Thymus (tissue), 11 donors: ENCODE measurements at regions not wholly inside any gene's neighbourhood (a gene's known extent, or its start where the extent isn't known, plus 50 kb on each side); places are given as distances from the start of the nearest gene placed in this dataset.

Experiments used
- DNase-seq, 9 donors: peaks; one replicate each; pipeline ENCODE4 v3.0.0-alpha.2; 2013; ENCODE audit warnings: low spot score in 9 of 9, low read depth in 6 of 9, missing footprints in 1 of 9
- H3K27ac ChIP-seq, 2 donors: one replicate each; pipeline ENCODE4 v1.5.1; 2013; ENCODE audit warnings: control low read depth in 1 of 2, low read depth in 1 of 2, low read length in 1 of 2, mild to moderate bottlenecking in 1 of 2, moderate library complexity in 1 of 2
- H3K27me3 ChIP-seq, 2 donors: one replicate each; pipeline ENCODE4 v1.5.1; 2013; ENCODE audit warnings: low read length in 1 of 2; ENCODE audit not compliant: control insufficient read depth in 2 of 2, insufficient read depth in 1 of 2
- H3K36me3 ChIP-seq, 2 donors: one replicate each; pipeline ENCODE4 v1.5.1; 2013; ENCODE audit warnings: low read length in 1 of 2, mild to moderate bottlenecking in 1 of 2, moderate library complexity in 1 of 2; ENCODE audit not compliant: control insufficient read depth in 2 of 2, insufficient read depth in 2 of 2
- H3K4me1 ChIP-seq, 2 donors: one replicate each; pipeline ENCODE4 v1.5.1; 2013; ENCODE audit warnings: low read length in 2 of 2; ENCODE audit not compliant: control insufficient read depth in 2 of 2, insufficient read depth in 2 of 2
- H3K4me3 ChIP-seq, 2 donors: one replicate each; pipeline ENCODE4 v1.5.1; 2013; ENCODE audit warnings: low read length in 2 of 2, control low read depth in 1 of 2, mild to moderate bottlenecking in 1 of 2
- H3K9me3 ChIP-seq, 2 donors: one replicate each; pipeline ENCODE4 v1.5.1; 2013; ENCODE audit warnings: low read length in 1 of 2, mild to moderate bottlenecking in 1 of 2; ENCODE audit not compliant: control insufficient read depth in 2 of 2, insufficient read depth in 1 of 2
- WGBS: extraction: QIAGEN DNeasy Blood & Tissue Kit; methylation state at CpG from one replicate; pipeline ENCODE4 v1.1.7; 2013; 5-methylcytosine and 5-hydroxymethylcytosine counted together
- donor health status: healthy.

GRCh38 chr10:123320091-123320490 lies 165.9 kb downstream of the BUB3 start:
- Histone ChIP-seq H3K4me1 (no peaks in the 10 kb centered on the region), H3K4me3 (no peak overlapping the region), H3K9me3 (no peaks in the 10 kb centered on the region), H3K27ac (no peak overlapping the region), H3K27me3 (no peaks in the 10 kb centered on the region), H3K36me3 (no peaks in the 10 kb centered on the region)
- 83% methylated on average over 3 of the region's 3 CpGs for WGBS
- no peak for DNase-seq

DNA sequence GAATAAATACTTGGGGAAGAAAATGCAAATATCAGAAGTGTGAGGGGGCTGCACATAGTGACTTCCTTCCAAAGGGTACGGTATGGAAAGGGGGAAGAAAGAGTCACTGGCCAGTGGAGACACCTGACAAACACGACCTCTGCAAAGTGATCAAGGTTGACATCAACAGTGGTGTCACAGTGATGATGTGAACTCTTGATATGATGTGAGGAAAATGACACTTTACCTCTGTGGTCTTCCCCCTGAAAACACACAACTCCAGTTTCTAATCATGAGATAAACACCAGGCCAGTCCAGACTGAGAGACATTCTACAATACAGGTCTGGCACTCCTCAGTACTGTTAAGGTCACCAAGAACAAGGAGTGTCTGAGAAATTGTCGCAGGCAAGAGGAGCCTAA lies 169.7 kb downstream of the BUB3 start:
- Histone ChIP-seq H3K4me3 (no peak overlapping the region), H3K27me3 (no peaks in the 10 kb centered on the region), H3K27ac (no peak overlapping the region), H3K4me1 (no peaks in the 10 kb centered on the region), H3K36me3 (no peaks in the 10 kb centered on the region), H3K9me3 (no peaks in the 10 kb centered on the region)
- DNase-seq, result no peak
- WGBS, result 81% methylated on average over 3 of the region's 3 CpGs

GRCh38 chr10:123325663-123326190 lies 171.5 kb downstream of the BUB3 start:
- no peak for DNase-seq

GRCh38 chr10:123326674-123327073 lies 172.5 kb downstream of the BUB3 start:
- no peaks in the 10 kb centered on the region for H3K9me3 ChIP-seq
- no peak for DNase-seq
- no peak overlapping the region for H3K4me3 ChIP-seq
- H3K27ac ChIP-seq, result no peak overlapping the region
- WGBS, result 95% methylated on average over 1 of the region's 1 CpG
- H3K4me1 ChIP-seq, result no peaks in the 10 kb centered on the region
- H3K27me3 ChIP-seq, result no peaks in the 10 kb centered on the region
- H3K36me3 ChIP-seq, result no peaks in the 10 kb centered on the region

More at GRCh38 chr10:123325663-123326190, 171.5 kb downstream of the BUB3 start:
- WGBS, result 92% methylated on average over 2 of the region's 2 CpGs
- Histone ChIP-seq H3K27me3 (no peaks in the 10 kb centered on the region), H3K4me1 (no peaks in the 10 kb centered on the region), H3K4me3 (no peak overlapping the region), H3K27ac (no peak overlapping the region), H3K9me3 (no peaks in the 10 kb centered on the region), H3K36me3 (no peaks in the 10 kb centered on the region)

DNA sequence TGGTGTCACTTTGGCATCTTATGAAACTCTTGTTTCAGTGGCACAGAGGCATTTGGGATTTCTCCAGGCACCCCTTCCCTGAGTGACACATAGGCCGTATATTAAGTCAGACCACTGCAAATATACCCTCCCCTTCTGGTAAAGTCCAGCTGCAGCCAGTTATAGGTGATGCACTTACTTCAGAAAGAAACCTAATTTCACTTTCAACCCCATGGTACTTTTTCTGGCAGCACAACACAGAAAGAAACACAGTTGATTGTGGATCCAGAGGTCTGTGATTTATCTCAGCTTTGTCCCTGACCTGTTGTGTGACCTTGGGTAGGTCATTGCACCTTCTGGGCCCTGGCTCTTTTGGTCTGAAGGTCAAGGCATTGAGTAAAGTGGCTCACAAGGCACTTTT lies 173.2 kb downstream of the BUB3 start:
- Histone ChIP-seq H3K4me1 (no peaks in the 10 kb centered on the region), H3K9me3 (no peaks in the 10 kb centered on the region), H3K27me3 (no peaks in the 10 kb centered on the region), H3K27ac (no peak overlapping the region), H3K36me3 (no peaks in the 10 kb centered on the region), H3K4me3 (no peak overlapping the region)
- DNase-seq, result no peak
- 98% methylated on average over 1 of the region's 1 CpG for WGBS

- H3K27ac ChIP-seq, result no peak overlapping the region
- 94% methylated on average over 2 of the region's 2 CpGs for WGBS
- H3K4me3 ChIP-seq, result no peak overlapping the region
- H3K4me1 ChIP-seq, result no peaks in the 10 kb centered on the region
- no peaks in the 10 kb centered on the region for H3K9me3 ChIP-seq
- no peak for DNase-seq
- H3K27me3 ChIP-seq, result no peaks in the 10 kb centered on the region
- H3K36me3 ChIP-seq, result no peaks in the 10 kb centered on the region
These were observed 173.7 kb downstream of the BUB3 start for GRCh38 chr10:123327896-123328295.

GRCh38 chr10:123331438-123331837 lies 177.2 kb downstream of the BUB3 start:
- DNase-seq, result no peak
- H3K36me3 ChIP-seq, result no peaks in the 10 kb centered on the region
- 91% methylated on average over 4 of the region's 4 CpGs for WGBS
- H3K27me3 ChIP-seq, result no peaks in the 10 kb centered on the region
- H3K4me3 ChIP-seq, result no peak overlapping the region
- no peak overlapping the region for H3K27ac ChIP-seq
- no peaks in the 10 kb centered on the region for H3K9me3 ChIP-seq
- no peaks in the 10 kb centered on the region for H3K4me1 ChIP-seq

DNA sequence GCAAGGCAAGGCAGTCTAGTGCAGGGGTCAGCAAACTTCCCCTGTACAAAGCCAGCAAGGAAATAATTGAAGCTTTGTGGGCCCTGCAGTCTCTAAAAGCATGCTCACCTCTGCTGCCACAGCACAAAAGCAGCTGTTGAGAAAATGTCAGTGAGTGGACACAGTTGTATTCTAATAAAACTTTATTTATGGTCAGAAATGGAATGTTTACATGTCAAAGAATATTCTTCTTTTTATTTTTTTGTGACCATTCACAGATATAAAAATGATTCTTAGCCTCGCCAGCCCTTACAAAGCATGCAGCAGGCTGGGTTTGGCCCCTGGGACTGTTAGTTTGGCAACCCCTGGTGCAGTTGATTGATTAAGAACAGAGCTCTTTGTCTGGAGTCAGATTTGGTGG lies 192.4 kb downstream of the BUB3 start:
- Histone ChIP-seq H3K4me1 (no peaks in the 10 kb centered on the region), H3K4me3 (no peak overlapping the region), H3K27me3 (no peaks in the 10 kb centered on the region), H3K27ac (no peak overlapping the region), H3K9me3 (no peaks in the 10 kb centered on the region), H3K36me3 (no peaks in the 10 kb centered on the region)
- WGBS, result 98% methylated on average over 1 of the region's 1 CpG
- no peak for DNase-seq

DNA sequence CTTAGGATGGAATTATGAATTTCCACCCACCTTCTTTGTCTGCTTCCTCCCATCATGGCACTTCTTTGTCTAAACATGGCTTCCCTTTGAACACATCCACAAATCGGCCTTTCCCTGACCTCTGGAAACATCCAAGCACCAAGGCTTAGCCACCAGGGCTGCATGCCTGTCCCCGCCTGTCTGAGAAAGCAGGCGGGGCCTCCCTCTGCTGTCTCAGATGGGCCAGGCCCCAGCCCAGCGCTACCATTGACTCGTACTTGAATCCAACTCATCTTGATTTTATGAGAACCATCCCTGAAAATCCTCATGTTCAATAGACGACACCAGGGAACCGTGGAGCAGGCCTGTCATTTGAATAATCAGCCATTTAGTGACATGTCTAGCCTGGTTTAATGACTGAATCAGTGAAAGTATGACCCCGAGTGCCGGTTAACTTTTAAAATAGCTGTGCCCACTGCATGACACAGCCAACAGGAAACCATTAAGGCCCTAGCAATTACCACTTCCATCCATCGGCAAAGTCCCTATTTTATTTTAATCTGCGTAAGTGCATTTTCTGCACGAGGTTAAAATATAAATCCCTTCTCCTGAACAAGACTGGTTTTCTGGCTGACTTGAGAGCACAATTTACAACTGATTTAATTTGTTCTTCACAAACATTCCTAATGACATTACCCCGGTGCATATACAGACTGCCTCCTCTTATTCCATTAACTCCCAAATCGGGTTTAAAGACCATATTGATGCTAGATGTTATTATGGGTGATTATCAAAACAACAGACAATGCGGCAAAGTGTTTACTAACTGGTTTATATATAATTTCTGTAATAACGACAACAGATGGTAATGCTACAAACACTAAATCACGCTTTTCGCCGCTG lies 194.7 kb downstream of the BUB3 start:
- Histone ChIP-seq H3K27me3 (no peaks in the 10 kb centered on the region), H3K4me1 (no peaks in the 10 kb centered on the region), H3K27ac (no peak overlapping the region), H3K9me3 (no peaks in the 10 kb centered on the region), H3K36me3 (no peaks in the 10 kb centered on the region), H3K4me3 (no peak overlapping the region)
- no peak for DNase-seq
- 94% methylated on average over 19 of the region's 19 CpGs for WGBS
